Endothelial cell of umbilical vein (primary cell): ENCODE measurements at regions not wholly inside any gene's neighbourhood (a gene's known extent, or its start where the extent isn't known, plus 50 kb on each side); places are given as distances from the start of the nearest gene placed in this dataset.
A peak's percentile ranks its signal among the peaks of the same experiment; 100 is the strongest.

ENCODE experiments used
- BruUV-seq: library from RNA; stranded (reverse); fragments of 400-500 nt; replicated peaks from 2 replicates; lab custom pipeline; 2021; lab: Mats Ljungman, UMichigan
- CTCF ChIA-PET: fragments of 300-600, 350-600 bp; sonication (Branson Sonifier 250); formaldehyde crosslinking; loops from one replicate; lab custom pipeline; 2021; ENCODE audit warnings: antibody characterized with exemption, inconsistent platforms; lab: Charles Lee
- POLR2A ChIA-PET: fragments of 300-600, 350-600 bp; sonication (Branson Sonifier 250); formaldehyde crosslinking; loops from one replicate; lab custom pipeline; 2021; ENCODE audit warnings: antibody characterized with exemption, inconsistent platforms; lab: Charles Lee
- DNase-seq: peaks from one replicate; pipeline ENCODE4 v3.0.0-alpha.2; 2011; ENCODE audit warnings: low read depth, low spot score
- FAIRE-seq: peaks from 2 replicates; lab custom pipeline; 2011; peaks lifted over from hg19 to GRCh38; lab: Jason Lieb, UNC
- H2AFZ ChIP-seq: 2 replicates; pipeline ENCODE4 v1.6.0; 2012; ENCODE audit warnings: low read depth, low read length, control low read depth, inconsistent platforms
- H3K27ac ChIP-seq: 2 replicates; pipeline ENCODE4 v1.5.1; 2011; ENCODE audit warnings: low read depth, mild to moderate bottlenecking, control low read depth, low read length, moderate library complexity; ENCODE audit not compliant: insufficient read depth
- H3K27me3 ChIP-seq, 2 experiments: 2 replicates each; pipeline versions ENCODE4 v1.6.0 to v1.6.1; 2011; ENCODE audit warnings: low read length in 2 of 2, mixed read lengths in 1 of 2; ENCODE audit not compliant: control insufficient read depth in 2 of 2, insufficient read depth in 2 of 2
- H3K36me3 ChIP-seq, 2 experiments: 2 replicates in 1 of 2; 3 replicates in 1 of 2; pipeline ENCODE4 v1.5.1; 2011; ENCODE audit warnings: low read length in 2 of 2, mild to moderate bottlenecking in 1 of 2, moderate library complexity in 1 of 2; ENCODE audit not compliant: control insufficient read depth in 2 of 2, insufficient read depth in 2 of 2; ENCODE audit errors: extremely low read depth in 1 of 2
- H3K4me1 ChIP-seq: 3 replicates; pipeline ENCODE4 v1.5.1; 2011; ENCODE audit warnings: mild to moderate bottlenecking, low read length; ENCODE audit not compliant: control insufficient read depth, insufficient read depth; ENCODE audit errors: extremely low read depth
- H3K4me2 ChIP-seq: 2 replicates; pipeline ENCODE4 v1.6.1; 2011; ENCODE audit warnings: low read length, control low read depth, mixed read lengths; ENCODE audit not compliant: insufficient read depth
- H3K4me3 ChIP-seq, 3 experiments: fragments of 200-600 bp in 1 of 3; sonication (generic), shearing (Covaris generic) in 1 of 3; replicated peaks in 1 of 3; 2 replicates each; pipeline ENCODE4 v1.5.1; 2011 to 2016; ENCODE audit warnings: control low read depth in 3 of 3, low read length in 3 of 3, mild to moderate bottlenecking in 2 of 3, inconsistent platforms in 1 of 3, low read depth in 1 of 3, moderate library complexity in 1 of 3; ENCODE audit not compliant: insufficient read depth in 1 of 3
- H3K79me2 ChIP-seq: 2 replicates; pipeline ENCODE4 v1.6.0; 2012; ENCODE audit warnings: low read length, inconsistent platforms; ENCODE audit not compliant: control insufficient read depth, insufficient read depth
- H3K9ac ChIP-seq: replicated peaks from 2 replicates; pipeline ENCODE3; 2011; ENCODE audit warnings: low read length, control low read depth; ENCODE audit not compliant: insufficient read depth; ENCODE audit errors: extremely low read depth
- H3K9me1 ChIP-seq: replicated peaks from 3 replicates; pipeline ENCODE4 v1.6.0; 2011; ENCODE audit warnings: mild to moderate bottlenecking, low read length; ENCODE audit not compliant: control insufficient read depth, insufficient read depth; ENCODE audit errors: extremely low read depth
- H3K9me3 ChIP-seq: replicated peaks from 2 replicates; pipeline ENCODE4 v1.5.1; 2012; ENCODE audit warnings: low read length, inconsistent platforms; ENCODE audit not compliant: control insufficient read depth, insufficient read depth
- H4K20me1 ChIP-seq: replicated peaks from 2 replicates; pipeline ENCODE3; 2011; ENCODE audit warnings: mild to moderate bottlenecking, low read length; ENCODE audit not compliant: control insufficient read depth, insufficient read depth; ENCODE audit errors: extremely low read depth
- CTCF ChIP-seq, 2 donors: IDR thresholded peaks; 1 replicate in 1 of 2; 2 replicates in 1 of 2; pipeline ENCODE4 v1.5.1; 2011; ENCODE audit warnings: low read length in 2 of 2, mild to moderate bottlenecking in 2 of 2, moderate library complexity in 2 of 2, control low read depth in 1 of 2, inconsistent platforms in 1 of 2, low read depth in 1 of 2; ENCODE audit not compliant: insufficient read depth in 1 of 2; ENCODE audit errors: extremely low read depth in 1 of 2
- EZH2 ChIP-seq: IDR thresholded peaks from 2 replicates; pipeline ENCODE4 v1.6.1; 2012; ENCODE audit warnings: borderline replicate concordance, low read depth, mild to moderate bottlenecking, moderate library complexity, low read length, inconsistent platforms; ENCODE audit not compliant: severe bottlenecking
- FOS ChIP-seq: IDR thresholded peaks from 2 replicates; pipeline ENCODE4 v1.6.1; 2011; ENCODE audit warnings: mild to moderate bottlenecking, low read length, moderate library complexity, borderline replicate concordance; ENCODE audit not compliant: insufficient read depth
- GATA2 ChIP-seq: IDR thresholded peaks from 2 replicates; pipeline ENCODE4 v1.7.0; 2011; ENCODE audit warnings: low read depth, mild to moderate bottlenecking, moderate library complexity, mixed read lengths, low read length; ENCODE audit not compliant: insufficient read length, insufficient read depth
- JUN ChIP-seq: IDR thresholded peaks from 2 replicates; pipeline ENCODE4 v1.6.1; 2011; ENCODE audit warnings: borderline replicate concordance, low read depth; ENCODE audit not compliant: insufficient read length, insufficient read depth
- MYC ChIP-seq: IDR thresholded peaks from one replicate; pipeline ENCODE4 v1.6.1; 2011; ENCODE audit warnings: mild to moderate bottlenecking, low read depth, low read length
- POLR2A ChIP-seq: IDR thresholded peaks from 2 replicates; pipeline ENCODE4 v1.6.1; 2012; ENCODE audit warnings: low read depth, mild to moderate bottlenecking, control low read depth, low read length
- POLR2AphosphoS5 ChIP-seq: IDR thresholded peaks from 2 replicates; pipeline ENCODE4 v1.6.1; 2012; ENCODE audit warnings: low read depth, mild to moderate bottlenecking, control low read depth, low read length, moderate library complexity; ENCODE audit not compliant: insufficient read depth
- dilution Hi-C: fragments of 300-500 bp; cut with MboI; formaldehyde crosslinking; loops from one replicate; pipeline ENCODE4 v1.15.0; 2019; ENCODE audit warnings: low sequenced_read_pairs; ENCODE audit not compliant: extremely low pct_ligation_motif_present
- intact Hi-C: fragments of 100-400 bp; cut with micrococcal nuclease; formaldehyde crosslinking; loops from one replicate; pipeline ENCODE4 v1.10.0; 2022
- TF ChIP-seq, protein P1 (sequence below): IDR thresholded peaks from 2 replicates; pipeline ENCODE4 v1.6.1; 2011; ENCODE audit not compliant: insufficient read depth, insufficient read length

DNA sequence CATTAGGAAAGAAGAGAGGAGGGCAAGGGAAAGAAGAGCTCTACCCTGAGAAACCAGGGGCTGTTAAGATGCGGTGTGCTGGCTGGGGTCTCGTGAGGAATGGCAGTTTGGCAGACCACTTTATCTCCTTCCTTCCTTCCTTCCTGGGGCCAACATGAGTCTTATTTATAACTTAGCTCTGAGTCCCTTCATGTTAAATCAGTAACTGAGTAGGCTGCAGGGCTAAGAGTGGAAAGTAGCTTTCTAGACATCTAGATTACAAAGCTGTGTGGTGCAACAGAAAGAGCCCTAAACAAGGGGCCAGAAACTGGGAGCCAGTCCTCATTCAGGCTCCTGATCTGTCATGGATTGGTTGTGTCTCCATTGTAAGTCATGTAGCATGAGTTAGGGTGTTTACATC, 135.4 kb upstream of the DUSP10 start:
- peak; percentile 6 for DNase-seq
- H3K9me1 ChIP-seq, result no peaks in the 10 kb centered on the region
- H3K36me3 ChIP-seq, result no peaks in the 10 kb centered on the region
- TF ChIP-seq GATA2 (peak; percentile 28), FOS (no peak)
- dilution Hi-C loops (no loop called here), intact Hi-C loops (no loop called here)
- no peaks in the 10 kb centered on the region for H3K27me3 ChIP-seq
- H3K4me2 ChIP-seq, result no peak overlapping the region
- H4K20me1 ChIP-seq, result no peaks in the 10 kb centered on the region
- no peaks in the 10 kb centered on the region for H3K9me3 ChIP-seq
- H3K79me2 ChIP-seq, result no peaks in the 10 kb centered on the region
- no peaks in the 10 kb centered on the region for H3K4me1 ChIP-seq
- BruUV-seq, result no TSS peak
- no peak overlapping the region for H3K4me3 ChIP-seq
- no peak overlapping the region for H2AFZ ChIP-seq
- POLR2A ChIA-PET, result no interaction called here
- no peak overlapping the region for H3K27ac ChIP-seq
- no peak for FAIRE-seq
- CTCF ChIA-PET, result no interaction called here
- no peak overlapping the region for H3K9ac ChIP-seq

- no peak for TF ChIP-seq POLR2A
- no peak for TF ChIP-seq GATA2
- no peak for TF ChIP-seq JUN
- TF ChIP-seq MYC, result no peak
- TF ChIP-seq CTCF (IDR thresholded peaks at IDR 0.05; ENCODE audit: extremely low read depth in 1 of 2, insufficient read depth in 1 of 2, low read depth in 1 of 2, low read length in 2 of 2), result no peak
- TF ChIP-seq, protein P1, sequence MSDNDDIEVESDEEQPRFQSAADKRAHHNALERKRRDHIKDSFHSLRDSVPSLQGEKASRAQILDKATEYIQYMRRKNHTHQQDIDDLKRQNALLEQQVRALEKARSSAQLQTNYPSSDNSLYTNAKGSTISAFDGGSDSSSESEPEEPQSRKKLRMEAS, result no peak
- TF ChIP-seq POLR2AphosphoS5, result no peak
- no peak for TF ChIP-seq EZH2
- no peak for TF ChIP-seq FOS
- Histone ChIP-seq H3K27me3 (no peaks in the 10 kb centered on the region), H3K27ac (no peak overlapping the region), H3K4me3 (no peak overlapping the region), H3K9ac (no peak overlapping the region), H3K9me1 (no peaks in the 10 kb centered on the region), H3K4me1 (no peaks in the 10 kb centered on the region), H3K79me2 (no peaks in the 10 kb centered on the region), H3K36me3 (no peaks in the 10 kb centered on the region), H3K4me2 (no peak overlapping the region), H2AFZ (no peak overlapping the region), H3K9me3 (no peaks in the 10 kb centered on the region), H4K20me1 (no peaks in the 10 kb centered on the region)
- intact Hi-C loops, result no loop called here
- ChIA-PET POLR2A (no interaction called here), CTCF (no interaction called here)
- FAIRE-seq (no peak), DNase-seq (no peak)
- no TSS peak for BruUV-seq
- dilution Hi-C loops, result no loop called here
Observed at GRCh38 chr1:221875004-221875330, 133.1 kb upstream of the DUSP10 start.
